ENCODE measurements at regions not wholly inside any gene's neighbourhood (a gene's known extent, or its start where the extent isn't known, plus 50 kb on each side); places are given as distances from the start of the nearest gene placed in this dataset.

DNA sequence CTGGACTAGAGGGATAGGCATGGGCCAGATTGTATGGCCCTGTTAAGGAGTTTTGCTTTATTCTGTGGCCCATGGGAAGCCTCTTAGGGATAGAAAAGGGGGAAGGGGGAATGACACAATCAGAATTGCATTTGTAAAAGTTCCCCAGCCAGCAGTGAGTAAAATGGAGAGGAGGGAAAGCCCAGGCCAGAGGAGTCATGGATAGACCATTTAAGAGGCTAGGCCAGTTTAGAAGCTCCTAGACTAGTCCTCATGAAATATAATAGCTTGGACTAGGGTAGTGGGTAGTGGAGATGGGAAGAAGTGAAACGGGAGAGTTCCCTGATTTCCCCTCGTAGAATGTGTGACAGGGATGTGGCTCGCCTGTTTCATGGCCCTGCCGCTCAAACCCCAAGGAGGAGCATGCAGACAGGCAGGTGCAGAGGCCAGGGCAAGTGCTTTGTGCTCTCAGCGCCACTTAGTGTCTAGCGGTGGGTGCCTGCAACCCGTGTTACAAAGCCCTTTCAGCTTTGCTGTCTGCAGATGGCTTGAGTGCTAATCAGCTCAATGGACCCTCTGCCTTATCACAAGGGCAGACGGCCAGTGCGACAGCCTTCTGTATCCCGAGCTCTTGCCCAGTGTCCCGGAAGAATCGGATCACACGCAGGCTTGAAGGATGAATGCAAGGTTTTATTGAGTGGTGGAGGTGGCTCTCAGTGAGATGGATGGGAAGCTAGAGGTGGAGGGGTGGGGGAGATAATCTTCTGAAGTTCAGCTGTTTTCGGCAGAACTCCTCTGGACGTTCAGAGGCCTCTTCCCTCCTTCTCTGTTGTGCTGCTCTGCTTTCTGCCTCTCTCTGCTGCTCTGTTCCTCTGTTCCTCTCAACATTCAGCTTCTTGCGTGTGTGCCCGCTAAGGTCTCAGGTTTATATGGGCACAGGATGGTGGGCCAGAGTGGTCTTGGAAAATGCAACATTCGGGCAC, 141.1 kb downstream of the CEP57L1 start:
- DNase-seq (ENCODE audit: extremely low spot score, insufficient read length, low read depth) (no peak), FAIRE-seq (no peak)

DNA sequence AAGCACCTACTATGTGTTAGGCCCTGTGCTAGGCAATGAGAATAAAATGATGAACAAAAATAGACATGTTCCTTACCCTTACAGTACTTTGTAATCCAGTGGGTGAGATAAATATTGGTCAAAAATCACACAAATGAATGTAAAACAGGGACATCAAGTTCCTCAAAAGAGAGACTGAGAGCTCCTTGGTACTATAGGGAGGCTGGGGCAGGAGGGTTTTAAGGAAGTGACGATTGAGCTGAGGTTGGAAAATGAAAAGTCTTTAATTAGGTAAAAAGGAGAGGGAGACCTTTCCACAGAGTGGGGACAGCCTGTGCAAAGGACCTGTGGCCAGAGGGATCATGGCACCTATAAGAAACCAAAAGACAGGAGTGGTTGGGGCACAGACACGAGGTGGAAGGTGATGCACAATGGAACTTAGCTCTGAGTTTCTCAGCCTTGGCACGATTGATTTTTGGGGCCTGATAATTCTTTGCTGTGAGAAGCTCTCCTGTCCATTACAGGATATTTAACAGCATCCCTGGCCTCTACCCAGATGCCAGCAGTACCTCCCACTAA, 140.3 kb downstream of the CEP57L1 start:
- DNase-seq (ENCODE audit: extremely low spot score, insufficient read length, low read depth), result no peak
- no peak for FAIRE-seq

- DNase-seq (ENCODE audit: extremely low spot score, insufficient read length, low read depth), result no peak
- no peak for FAIRE-seq
Observed at GRCh38 chr6:109230453-109230852, 135.1 kb downstream of the CEP57L1 start.

DNA sequence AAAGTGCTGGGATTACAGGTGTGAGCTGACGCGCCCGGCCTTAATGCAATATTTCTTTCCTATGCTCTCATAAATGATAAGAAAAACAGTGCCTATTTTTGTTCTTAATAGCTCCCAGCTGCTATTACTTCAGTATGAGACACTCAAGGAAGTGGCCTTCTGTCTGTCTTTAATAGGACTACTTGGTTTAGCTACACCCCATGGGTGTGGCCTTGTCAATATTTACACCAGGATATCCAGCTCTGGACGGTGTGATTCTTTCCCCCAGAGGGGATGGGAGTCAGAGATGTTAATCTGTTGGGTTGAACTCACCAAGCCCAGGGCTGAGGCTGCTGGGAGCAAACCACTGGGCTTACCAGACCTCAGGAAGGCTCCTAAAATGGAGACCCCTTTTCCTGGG, 134.2 kb downstream of the CEP57L1 start:
- FAIRE-seq (no peak), DNase-seq (ENCODE audit: extremely low spot score, insufficient read length, low read depth) (no peak)

DNA sequence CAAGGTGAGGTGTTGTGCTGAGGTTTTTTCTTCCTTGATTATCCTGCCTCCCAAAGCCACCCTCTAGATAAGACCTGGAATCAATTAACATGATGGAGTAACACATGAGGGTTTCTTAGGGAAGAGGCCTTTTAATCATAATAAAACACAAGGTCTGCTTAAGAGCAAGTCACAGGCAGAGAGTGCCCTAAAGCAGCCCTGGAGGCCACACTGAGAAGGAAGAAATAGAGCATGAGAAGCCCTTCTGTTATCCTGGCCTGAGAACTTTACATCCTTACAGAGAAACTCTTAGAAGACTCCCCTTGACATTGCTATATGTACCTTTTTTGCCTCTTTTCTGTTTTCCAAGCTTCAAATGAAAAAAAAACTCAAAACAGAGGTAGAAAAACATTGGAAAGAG, 132.3 kb downstream of the CEP57L1 start:
- no peak for DNase-seq (ENCODE audit: extremely low spot score, insufficient read length, low read depth)
- FAIRE-seq, result no peak

GRCh38 chr6:109226353-109226752, 131.0 kb downstream of the CEP57L1 start:
- FAIRE-seq (no peak), DNase-seq (ENCODE audit: extremely low spot score, insufficient read length, low read depth) (no peak)

DNA sequence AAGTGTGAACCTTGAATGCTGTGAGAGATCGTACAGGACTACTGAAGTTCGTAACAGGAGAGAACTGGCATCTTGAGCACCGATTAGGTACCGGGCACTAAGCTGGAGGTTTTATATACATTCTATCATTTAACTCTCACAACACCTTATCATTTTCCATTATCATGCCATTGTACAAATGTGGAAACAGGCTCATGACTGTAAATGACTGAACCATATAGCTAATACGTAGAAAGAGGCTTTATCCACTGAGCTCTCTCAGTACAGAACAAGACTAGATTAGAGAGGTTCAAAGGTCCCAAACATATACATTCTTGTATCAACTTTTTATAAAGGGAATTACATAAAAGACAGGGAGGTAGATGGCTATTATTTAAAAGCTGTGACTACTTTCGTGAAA, 130.6 kb downstream of the CEP57L1 start:
- FAIRE-seq (no peak), DNase-seq (ENCODE audit: extremely low spot score, insufficient read length, low read depth) (no peak)

GRCh38 chr6:109224994-109225393, 129.7 kb downstream of the CEP57L1 start:
- FAIRE-seq, result no peak
- no peak for DNase-seq (ENCODE audit: extremely low spot score, insufficient read length, low read depth)

DNA sequence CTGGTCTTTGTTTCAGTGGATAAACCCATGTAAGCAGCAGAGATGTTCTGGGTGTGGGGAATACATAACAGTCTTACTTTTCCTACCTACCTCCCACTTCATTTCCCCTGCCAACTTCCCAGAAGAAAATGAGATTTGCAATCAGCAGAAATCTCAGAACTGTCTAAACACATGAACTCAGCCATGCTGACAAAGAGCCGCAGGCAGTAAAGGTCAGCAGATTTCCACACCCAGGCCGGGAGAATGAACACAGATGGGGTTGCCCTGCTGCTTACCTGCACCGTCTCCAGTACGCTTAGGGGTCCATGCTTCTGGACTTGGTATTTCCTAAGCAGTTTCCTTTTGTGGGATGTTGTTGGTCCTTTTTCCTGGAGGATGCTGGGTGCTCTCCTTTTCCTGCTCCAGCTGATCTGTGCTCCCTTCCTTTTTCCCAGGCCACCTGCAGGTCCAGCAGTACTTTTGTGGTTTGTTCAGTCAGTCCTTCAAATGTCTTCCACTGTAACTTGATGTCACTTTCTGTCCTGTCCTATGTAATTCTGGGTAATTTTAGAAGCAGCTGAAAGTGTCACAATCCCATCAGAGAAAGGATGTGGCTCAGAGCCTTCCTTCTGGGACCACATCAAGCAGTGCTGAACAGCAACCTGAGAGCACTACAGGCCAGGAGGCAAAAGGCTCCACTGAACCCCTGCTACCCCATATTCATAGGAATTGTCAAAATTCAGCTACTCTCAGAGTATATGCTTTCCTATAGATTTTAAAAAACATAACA, 129.0 kb downstream of the CEP57L1 start:
- no peak for DNase-seq (ENCODE audit: extremely low spot score, insufficient read length, low read depth)
- FAIRE-seq, result no peak

GRCh38 chr6:109222848-109223247, 127.5 kb downstream of the CEP57L1 start:
- DNase-seq (ENCODE audit: extremely low spot score, insufficient read length, low read depth) (no peak), FAIRE-seq (no peak)

DNA sequence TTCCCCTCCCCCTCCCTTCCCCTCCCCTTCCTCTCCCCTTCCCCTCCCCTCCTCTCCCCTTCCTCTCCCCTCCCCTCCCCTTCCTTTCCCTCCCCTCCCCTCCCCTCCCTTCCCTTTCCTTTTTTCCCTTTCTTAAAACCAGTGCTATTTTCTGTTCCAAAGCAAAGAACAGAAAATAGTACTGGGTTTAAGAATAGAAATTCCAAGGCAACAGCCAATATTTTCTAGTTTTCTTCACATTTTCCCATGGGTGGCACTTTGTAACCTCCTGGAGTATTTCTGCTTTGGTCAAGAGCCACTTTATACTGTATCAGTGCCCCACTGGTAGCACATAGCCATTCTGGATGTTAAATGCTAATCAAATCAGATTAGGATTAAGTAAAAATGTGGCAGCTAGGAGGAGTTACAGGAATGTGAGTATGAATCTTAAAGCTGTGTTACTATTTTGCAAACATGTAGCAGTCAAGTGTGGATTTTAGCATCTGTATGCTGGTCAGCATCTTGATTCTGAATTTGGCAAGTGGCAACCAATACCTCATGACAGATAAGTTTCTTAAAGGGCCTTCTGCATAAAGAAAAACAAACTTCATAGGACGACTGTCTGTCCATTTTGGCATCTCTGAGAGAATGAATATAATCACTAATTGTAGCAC, 126.4 kb downstream of the CEP57L1 start:
- FAIRE-seq, result no peak
- DNase-seq (ENCODE audit: extremely low spot score, insufficient read length, low read depth), result no peak

Measured in GM18507 (cell line).